HG03469 (cell line): ENCODE measurements at regions not wholly inside any gene's neighbourhood (a gene's known extent, or its start where the extent isn't known, plus 50 kb on each side); places are given as distances from the start of the nearest gene placed in this dataset.

Source experiments
- ATAC-seq: cut with Tn5 transposase; IDR thresholded peaks from one replicate; pipeline ENCODE4 v1.9.1; 2021; ENCODE audit warnings: mild to moderate bottlenecking, moderate library complexity, moderate number of reproducible peaks; ENCODE audit not compliant: unreplicated experiment

DNA sequence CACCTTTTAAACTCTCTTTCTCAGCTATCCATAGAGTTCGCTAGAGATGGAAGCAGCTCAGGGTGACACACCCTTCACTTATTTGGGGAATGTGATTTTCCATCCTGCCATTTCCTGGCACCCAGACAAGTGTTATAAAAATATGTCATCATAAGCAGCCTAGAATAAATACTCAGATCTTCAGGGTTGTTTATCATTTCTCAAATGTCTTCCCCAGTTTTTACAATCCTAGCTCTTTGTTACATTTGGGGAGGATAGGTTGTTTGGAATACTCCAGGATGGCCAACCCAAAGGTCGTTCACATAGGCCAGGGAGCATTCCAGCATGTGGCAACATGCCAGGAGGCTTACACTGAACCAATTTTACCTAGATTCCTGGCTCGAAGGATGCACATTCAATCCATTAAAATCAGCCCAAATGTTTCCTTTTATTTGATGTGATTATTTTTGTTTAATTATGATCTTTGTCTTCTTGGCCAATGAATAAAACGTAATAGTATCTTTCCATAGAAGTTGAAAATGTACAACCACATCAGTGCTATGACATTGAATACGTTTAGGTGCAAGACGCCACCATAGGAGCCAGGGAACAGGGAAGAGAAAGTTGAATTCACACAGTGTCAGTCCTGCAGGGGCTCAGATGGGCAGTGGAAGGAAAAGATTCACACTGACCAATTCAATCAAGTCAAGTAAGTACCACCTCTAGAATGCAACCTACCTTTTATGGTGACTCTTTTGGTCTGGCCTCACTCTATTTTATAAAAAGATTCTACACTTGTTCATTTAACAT is 537.7 kb upstream of the MDFIC2 start:
- no peak for ATAC-seq

DNA sequence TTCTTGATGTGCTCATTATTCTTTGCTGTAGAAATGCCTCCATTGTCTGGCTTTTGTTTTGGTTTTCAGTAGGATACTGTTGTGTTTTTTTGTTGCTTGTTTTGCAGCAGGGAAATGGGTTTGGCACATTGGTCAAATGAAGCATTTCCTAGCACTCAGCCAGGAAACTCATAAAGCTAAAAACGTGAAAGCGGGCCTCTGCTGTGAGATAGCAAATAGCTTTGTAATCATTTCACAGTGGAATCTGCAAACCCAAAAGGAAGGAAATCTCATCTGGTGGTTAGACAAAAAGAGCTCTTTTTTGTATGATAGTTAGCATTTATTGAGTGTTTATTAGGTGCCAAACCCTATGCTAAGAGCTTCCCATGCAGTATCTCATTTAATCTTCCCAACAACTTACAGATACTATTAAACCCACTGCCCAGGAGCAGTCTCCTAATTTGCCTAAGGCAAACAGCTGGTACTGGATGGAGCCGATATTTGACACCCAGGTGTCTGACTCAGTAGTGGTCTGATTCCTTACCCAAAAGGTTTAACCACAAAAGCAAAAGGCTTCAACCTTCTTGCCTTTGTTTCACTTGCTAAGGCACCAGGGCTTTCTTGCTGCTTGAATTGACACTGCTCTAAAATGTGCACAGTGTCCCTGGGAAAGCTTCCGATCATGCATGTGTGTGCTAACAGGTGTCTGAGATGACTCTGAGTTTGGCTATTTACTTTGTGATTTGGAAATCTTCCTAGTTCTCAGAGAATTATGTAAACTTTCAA is 527.9 kb upstream of the MDFIC2 start:
- no peak for ATAC-seq

DNA sequence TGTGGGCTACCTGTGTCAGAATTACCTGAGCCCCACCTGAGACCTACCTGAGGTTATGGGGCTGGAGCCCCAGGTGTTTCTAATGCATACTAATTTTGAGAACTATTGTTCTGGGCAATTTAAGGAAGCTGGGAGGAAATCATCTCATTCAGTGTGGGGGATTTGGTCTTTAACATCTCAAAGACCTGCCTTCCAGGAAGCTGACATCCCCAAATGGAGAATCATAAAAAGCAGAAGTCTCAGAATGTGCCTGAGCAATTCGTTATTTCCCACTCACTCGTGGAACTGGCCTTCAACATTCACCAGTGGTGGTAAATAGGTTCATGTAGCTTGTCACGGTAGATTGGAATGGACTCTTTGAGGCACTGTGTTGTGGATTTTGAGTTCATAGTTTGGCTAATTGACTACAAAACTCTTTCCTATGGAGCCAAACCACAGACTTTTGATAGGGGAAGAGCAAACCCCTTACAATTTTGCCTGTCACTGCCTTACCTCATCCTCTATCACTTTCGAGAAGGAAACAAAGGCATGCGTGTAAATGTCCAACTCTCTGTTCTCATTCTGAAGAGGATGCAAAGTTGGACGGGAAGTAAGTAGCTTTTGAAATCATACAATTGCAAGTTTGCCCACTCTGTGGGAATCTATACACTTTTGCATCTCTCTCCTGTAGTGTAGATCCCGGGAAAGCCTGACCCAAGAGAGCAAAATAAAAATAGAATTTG is 521.0 kb upstream of the MDFIC2 start:
- ATAC-seq = no peak

DNA sequence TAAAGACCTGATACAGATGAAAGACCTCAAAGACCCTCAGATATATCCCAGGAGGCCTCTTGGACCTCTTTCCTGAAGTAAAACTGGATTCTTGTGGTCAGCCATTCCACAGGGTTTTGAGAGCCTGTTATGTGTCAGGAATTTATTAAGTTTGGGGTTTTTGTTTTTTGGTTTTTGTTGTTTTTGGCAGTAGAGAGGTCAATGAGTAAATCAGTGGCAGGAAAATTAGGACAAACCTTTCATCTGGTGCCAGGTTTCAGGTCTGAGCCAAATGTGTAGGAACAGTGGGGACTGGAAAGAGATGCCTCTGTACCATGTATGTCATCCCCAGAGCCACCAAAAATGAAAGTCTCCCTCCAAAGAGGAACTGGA is 520.4 kb upstream of the MDFIC2 start:
- no peak for ATAC-seq

DNA sequence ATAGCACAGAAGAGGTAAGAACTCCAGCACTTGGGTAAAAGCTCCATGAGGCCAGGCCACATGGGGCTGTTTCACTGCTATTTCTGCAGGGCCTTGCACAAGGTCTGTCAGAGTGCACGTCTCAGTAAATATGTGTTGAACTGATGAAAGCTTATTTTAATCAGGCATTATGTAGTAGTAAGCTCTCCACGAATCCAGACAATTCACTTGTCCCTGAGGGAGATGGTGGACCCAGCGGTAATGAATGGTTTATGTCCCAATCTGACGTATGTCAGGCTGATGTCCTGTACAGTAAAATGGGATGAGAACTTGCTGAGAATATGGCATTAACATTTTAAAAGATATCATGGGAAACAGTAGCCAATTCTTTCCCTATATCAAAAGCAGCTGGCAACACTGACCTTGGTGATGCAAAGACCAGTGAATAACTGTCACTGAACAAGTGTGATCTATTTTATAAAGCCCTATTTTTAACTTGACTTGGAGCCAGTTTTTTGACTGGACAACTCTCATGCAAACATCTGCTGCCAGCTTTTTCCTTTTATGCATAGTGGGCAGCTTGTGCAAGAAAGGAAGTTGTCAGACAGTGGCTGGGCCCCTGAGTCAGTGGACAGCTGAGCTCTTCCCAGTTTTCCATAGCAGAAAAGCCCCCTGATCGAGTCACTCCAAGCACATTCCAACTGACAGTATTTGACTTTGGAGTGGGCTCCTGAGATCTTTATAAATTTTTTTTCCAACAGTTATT is 519.8 kb upstream of the MDFIC2 start:
- no peak for ATAC-seq

DNA sequence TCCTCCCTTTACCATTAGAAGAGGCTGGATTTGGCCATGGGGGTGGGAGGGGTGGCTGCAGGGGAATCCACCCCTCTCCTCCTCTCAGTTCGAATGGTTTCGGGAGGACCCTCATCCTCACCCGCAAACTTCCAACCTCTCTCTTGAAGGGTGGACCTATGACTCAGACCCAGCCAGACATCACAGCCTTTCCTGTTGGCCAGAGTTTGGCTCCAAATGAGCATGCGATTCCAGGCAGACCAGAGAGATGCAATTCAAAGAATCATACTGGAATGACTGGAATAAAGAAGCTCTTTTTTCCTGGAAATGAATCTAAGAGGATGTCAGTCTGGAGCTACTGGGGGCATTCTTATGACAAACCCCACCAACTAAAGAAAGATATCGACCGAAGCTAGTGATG is 516.7 kb upstream of the MDFIC2 start:
- no peak for ATAC-seq

DNA sequence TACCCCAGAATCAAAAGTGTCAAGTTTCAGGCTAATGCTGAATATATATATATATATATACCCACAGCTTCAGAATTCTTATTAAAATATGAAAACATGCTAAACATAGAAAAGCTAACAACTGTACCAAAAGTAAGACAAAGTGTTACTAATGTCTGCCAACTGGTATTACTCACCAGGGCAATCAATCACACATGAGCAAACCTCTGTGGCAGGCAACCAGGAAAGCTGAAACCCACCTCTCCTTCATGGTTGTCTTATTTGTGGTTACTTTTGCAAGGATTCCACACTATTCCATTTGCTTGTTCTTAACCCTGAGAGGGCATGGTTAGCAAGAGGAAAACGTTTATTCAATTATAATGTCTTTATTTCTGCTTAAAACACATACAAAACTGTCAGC is 512.3 kb upstream of the MDFIC2 start:
- ATAC-seq = no peak

DNA sequence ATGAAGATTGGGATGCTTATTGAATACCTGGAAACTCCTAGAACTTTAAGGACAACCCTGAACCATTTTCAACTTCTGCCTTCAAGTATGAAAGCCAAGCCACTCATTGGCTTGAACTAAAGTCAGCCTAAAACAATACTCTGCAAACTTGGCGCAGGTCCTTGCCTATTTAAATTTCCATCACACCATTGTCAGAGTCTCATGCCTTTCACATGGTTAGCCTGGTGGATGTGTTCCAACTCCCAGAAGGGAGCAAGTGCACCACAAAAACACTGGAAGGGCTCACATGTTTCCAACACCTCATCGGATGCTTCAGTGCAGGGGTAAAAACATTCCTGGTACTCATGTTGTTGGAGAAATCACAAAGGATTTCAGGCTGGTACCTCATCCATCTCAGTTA is 511.6 kb upstream of the MDFIC2 start:
- ATAC-seq = no peak

DNA sequence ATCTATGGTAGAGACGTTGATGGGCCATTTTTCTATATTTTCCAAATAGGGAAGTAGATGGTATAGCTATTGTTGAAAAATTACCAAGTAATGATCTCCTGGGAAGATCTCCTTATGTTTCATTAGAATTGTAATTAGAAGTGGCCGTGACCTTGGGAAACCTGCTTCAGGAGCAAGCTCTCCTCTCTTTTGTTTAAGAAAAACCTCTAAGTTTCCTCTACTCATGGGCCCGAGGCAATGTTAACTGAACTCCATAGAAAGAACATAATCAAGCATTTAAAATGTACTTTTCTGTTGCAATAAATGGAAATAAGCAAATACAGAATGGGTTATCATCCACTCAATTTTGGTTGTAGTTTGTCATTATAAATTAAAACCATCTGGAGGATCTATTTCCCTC is 511.2 kb upstream of the MDFIC2 start:
- no peak for ATAC-seq

DNA sequence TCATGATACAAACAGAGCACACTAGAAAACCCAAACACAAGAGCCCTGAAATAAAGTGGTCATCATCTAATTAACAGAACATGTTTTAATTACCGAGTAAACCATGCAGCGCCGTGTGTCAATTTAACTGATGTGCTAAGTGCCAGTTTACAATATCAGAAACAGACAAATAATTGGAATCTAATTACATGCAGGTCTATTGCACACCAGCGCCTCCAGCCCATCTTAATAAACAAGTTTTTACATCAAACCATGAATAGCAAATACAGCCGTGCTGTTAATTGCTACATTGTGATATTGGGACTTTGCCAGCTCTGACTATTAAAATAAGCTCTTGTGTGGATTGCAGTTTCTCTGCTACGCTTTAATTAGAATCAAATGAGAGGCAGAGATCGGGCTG is 510.2 kb upstream of the MDFIC2 start:
- no peak for ATAC-seq

DNA sequence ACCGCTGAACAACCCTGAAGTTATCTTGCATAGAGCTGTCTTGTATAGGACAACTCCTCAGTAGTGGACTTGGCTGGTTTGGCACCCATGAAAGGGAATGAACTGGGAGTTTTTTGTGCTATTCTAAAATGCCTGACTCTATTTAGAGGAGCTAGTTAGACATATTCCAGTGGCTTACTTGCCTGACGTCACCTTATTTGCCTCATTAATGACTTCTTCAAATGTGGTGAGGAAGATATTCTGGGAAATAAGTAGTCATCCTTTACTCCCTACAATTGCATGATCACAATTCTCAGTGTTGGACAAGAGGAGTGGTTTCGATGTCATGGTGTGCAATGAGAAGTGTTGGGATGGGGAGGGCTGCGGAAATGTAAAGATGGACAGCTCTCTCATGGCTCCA is 509.2 kb upstream of the MDFIC2 start:
- ATAC-seq = no peak

DNA sequence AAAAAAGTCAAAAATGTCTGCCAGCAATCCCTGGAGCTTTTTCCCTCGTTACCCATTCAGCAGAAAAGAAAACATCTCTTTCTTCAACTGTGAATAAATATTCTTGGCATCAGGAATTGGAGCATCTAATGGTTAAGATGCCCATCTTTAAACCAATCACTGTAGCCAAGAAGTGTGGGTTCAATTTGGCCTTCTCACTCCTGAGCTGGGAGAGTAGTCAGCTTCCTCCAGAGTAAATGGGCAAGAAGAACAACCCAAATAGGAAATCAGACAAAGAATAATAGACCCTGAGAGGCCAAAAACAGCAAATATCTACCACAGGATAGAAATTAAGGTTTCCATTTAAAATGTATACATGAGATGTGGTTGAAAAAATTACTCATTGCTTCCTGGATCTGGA is 508.0 kb upstream of the MDFIC2 start:
- ATAC-seq = no peak

DNA sequence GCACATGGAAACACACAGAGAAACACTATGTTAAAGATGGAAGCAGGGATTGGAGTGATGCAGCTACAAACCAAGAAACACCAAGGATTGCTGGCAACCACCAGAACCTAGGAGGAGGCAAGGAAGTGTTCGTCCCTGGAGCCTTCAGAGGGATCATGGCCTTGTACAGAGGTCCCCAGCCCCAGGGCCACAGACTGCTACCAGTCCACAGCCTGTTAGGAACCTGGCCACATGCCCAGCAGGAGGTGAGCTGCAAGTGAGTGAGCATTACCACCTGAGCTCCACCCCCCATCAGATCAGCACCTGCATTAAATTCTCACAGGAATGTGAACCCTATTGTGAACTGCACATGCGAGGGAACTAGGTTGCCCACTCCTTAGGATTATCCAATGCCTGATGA is 505.7 kb upstream of the MDFIC2 start:
- no peak for ATAC-seq

DNA sequence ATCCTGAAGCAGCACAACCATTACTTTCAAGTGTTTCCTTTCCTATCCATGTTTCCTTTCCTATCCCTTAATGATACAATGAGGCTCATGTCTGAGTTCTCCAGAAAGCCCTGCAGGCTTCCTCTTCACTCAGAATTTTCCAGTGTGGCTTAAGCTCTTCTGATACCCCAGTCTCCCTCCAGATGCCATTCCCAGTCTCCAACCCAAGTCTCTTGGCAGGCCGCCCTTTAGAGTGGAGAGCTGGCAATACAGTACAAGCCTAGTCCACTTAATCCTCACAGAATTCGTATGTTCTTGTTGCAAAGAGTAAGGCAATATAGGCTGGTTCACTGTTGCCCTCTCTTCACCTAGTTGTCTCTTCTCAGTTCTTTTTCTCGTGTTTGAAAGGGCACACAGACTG is 503.9 kb upstream of the MDFIC2 start:
- ATAC-seq = no peak

DNA sequence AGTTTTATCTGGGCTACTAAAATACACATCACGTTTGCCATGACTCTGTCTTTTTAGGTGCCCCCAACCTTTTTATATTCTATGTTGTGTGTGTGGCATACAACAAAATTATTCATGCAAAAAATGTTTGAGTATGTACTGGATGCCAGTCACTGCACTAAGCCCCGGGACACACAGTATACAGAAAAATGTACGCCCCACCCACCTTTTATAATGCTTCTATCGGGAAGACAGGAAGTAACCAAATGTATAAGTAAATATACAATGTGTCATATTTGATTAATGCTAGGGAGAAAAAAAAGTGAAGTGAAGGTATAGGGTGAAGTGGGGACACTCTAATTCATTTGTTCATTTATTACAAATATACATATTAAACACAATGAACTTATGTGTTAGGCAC is 503.4 kb upstream of the MDFIC2 start:
- no peak for ATAC-seq

DNA sequence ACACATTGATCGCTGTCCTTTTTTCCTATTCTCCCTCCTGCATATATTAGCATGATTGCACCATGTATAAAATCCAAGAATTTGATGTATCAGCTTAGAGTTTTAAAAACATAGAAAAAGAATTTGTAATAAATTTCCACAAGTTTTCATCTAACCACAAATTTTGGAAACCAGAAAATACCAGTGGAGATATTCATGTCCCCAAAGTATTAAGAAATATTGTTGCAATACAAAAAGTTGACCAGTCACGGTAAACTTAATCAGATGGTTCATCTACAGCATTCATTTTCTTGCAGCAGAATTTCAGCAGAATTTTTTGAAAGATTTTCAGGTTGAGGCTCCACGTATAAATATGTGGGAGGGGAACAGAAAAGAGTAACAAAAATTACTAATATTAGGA is 500.9 kb upstream of the MDFIC2 start:
- no peak for ATAC-seq

DNA sequence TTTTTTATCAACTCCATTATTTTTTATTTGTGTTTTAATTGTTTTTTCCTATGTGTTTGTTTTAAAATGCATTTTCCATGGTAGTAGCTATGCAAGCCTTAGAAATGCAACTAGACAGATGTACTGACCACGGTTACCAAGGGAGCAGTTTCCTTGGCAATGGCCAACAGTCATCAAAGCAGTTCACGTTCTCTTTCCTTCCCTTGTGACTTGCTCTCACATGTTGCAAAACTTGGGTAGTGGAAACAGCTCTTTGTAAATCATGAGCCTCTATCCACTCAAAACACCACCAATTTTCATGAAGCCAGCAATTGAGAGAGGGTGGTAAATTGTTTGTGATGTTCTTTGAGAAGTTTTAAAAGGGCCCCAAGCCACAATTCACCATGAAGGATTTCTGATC is 499.4 kb upstream of the MDFIC2 start:
- ATAC-seq = no peak

DNA sequence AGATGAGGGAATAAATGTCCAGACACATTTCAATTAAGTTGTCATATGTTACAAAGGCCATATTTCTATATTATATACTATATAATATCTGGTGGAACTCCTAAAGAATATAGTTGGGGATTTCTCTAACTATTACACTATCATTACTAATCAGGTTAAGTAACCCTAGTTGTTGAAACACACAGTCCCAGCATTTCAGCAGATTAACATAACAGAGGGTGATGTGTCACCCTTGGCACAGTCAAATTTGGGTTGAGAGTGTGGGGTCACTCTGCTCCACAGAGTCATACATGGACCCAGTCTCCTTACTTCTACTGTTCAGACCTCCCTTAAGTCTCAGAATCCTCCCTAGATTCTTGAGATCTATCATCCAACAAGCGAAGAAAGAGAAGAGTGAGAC is 496.4 kb upstream of the MDFIC2 start:
- no peak for ATAC-seq

DNA sequence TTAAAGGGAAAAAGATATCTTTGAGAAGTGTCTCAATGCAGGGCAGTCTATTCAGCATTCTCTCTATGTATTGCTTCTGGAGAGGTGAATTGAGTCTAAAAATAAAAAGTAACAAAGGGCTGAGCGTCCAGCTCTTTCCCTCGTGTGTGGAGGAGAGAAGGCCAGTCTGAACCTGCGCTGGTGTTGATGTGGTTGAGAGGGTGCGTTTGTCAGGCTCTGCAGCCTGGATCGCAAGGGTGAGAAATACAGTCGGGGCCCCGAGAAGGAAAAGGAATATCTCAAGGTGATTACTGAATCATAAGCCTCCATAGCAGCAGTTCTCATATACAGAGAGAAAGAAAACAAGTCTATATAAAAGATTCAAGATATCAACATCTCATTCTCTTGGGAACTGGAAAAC is 494.1 kb upstream of the MDFIC2 start:
- ATAC-seq = no peak

DNA sequence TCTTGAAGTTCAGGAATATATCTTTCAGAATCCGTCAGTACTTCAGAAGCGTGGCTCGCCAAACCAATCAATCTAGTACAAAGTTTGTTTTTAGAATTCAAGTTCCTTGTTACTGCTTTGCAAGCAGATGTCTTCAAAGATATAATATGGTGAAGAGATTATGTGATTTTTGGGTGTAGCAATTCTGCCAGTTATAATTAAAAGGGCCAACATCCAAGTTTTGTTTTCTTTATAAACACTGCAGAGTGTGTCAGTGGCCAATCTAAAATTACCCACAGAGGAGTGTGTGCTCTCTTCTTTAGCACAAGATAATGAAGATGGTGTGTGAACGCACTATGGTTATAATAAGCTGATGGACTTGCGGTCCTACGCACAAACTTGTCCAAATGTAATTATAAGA is 493.6 kb upstream of the MDFIC2 start:
- ATAC-seq = no peak
